Temporal lobe (tissue), 1 donor: ENCODE measurements at regions not wholly inside any gene's neighbourhood (a gene's known extent, or its start where the extent isn't known, plus 50 kb on each side); places are given as distances from the start of the nearest gene placed in this dataset. TPM values are rescaled to one million over a fixed set of nuclear protein-coding genes. Genes with fewer than 3 reads are reported as not detected.

Experiments
- small RNA-seq: library from RNA; depleted of rRNA; stranded (forward); fragments of <200 nt; gene quantifications from one replicate; pipeline ENCODE3, GENCODE V24; 2014; ENCODE audit warnings: low replicate concordance

Small RNAs in the stretch of these regions (small RNA-seq; reads per million reads assigned to genes)
- gene MTND4LP5 (not detected), gene RF00019 (not detected), gene RNU6-1119P (not detected)
